Chondrocyte (in vitro differentiated cells): ENCODE measurements at regions not wholly inside any gene's neighbourhood (a gene's known extent, or its start where the extent isn't known, plus 50 kb on each side); places are given as distances from the start of the nearest gene placed in this dataset.

ENCODE experiments used
- DNase-seq: peaks from one replicate; pipeline ENCODE4 v3.0.0; 2021; ENCODE audit warnings: mixed read lengths, low spot score
- H3K27ac Mint-ChIP-seq: one replicate; pipeline ENCODE4 v1.8.0; 2021; ENCODE audit warnings: mild to moderate bottlenecking, moderate library complexity, mixed read lengths; ENCODE audit not compliant: unreplicated experiment
- H3K27me3 Mint-ChIP-seq: 2 replicates; pipeline ENCODE4 v1.8.0; 2021; ENCODE audit warnings: low read depth, mixed read lengths
- H3K36me3 Mint-ChIP-seq: 2 replicates; pipeline ENCODE4 v1.8.0; 2021; ENCODE audit warnings: low read depth, mixed read lengths
- H3K4me1 Mint-ChIP-seq: 2 replicates; pipeline ENCODE4 v1.8.0; 2021; ENCODE audit warnings: low read depth, mild to moderate bottlenecking, mixed read lengths
- H3K4me3 Mint-ChIP-seq: one replicate; pipeline ENCODE4 v1.8.0; 2021; ENCODE audit warnings: mild to moderate bottlenecking, moderate library complexity, mixed read lengths; ENCODE audit not compliant: unreplicated experiment
- H3K9me3 Mint-ChIP-seq: 2 replicates; pipeline ENCODE4 v1.8.0; 2021; ENCODE audit warnings: low read depth, mixed read lengths
- CTCF ChIP-seq: fragments of 200-600 bp; sonication (generic); IDR thresholded peaks from 2 replicates; pipeline ENCODE4 v1.5.0; 2021; ENCODE audit warnings: antibody characterized with exemption, mild to moderate bottlenecking, moderate library complexity

- Mint-ChIP-seq H3K27me3 (peaks cover 16% of the 10 kb centered on the region), H3K36me3 (no peaks in the 10 kb centered on the region)
- peak; percentile 58 for DNase-seq
These were observed 137.8 kb upstream of the FAM20C start for GRCh38 chr7:54615-55014.

DNA sequence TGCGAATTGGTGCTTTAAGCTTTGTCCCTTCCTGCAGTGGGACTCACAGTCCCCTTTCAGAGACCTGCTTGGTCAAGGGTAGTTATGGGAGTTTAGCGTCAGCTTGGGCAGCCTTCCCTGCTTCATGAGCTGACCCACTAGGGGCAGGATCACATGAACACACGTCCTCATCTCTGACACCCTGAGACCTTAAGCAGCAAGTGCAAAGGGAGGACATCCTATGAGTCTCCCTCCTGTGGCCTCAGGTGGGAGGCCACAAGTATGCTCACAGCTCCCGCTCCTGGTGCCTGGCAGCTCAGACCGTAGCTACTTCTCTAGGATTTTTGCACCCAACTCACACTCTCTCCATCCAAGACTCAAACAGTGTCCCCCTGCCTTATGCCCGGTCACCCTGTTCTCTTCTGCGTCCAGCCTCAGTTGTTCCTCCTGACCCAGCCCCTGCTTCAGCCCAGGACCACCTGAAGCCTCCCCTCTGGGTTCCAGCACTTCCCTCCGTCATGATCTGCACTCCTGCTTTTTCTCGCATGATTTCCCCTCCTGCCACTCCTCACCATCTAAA lies 136.6 kb upstream of the FAM20C start:
- Mint-ChIP-seq H3K36me3 (no peaks in the 10 kb centered on the region), H3K27ac (no peak overlapping the region), H3K27me3 (peaks cover 12% of the 10 kb centered on the region), H3K4me3 (no peak overlapping the region), H3K9me3 (no peaks in the 10 kb centered on the region), H3K4me1 (no peaks in the 10 kb centered on the region)
- TF ChIP-seq CTCF: no peak
- peak; percentile 35 for DNase-seq

More at GRCh38 chr7:54615-55014, 137.8 kb upstream of the FAM20C start:
- no peaks in the 10 kb centered on the region for H3K9me3 Mint-ChIP-seq
- no peaks in the 10 kb centered on the region for H3K4me1 Mint-ChIP-seq
- TF ChIP-seq CTCF: no peak
- no peak overlapping the region for H3K27ac Mint-ChIP-seq
- no peak overlapping the region for H3K4me3 Mint-ChIP-seq

GRCh38 chr7:56291-56913 lies 136.0 kb upstream of the FAM20C start:
- Mint-ChIP-seq H3K4me1 (no peaks in the 10 kb centered on the region), H3K4me3 (no peak overlapping the region), H3K27ac (no peak overlapping the region), H3K27me3 (peaks cover 8% of the 10 kb centered on the region), H3K9me3 (no peaks in the 10 kb centered on the region), H3K36me3 (no peaks in the 10 kb centered on the region)
- DNase-seq: no peak
- TF ChIP-seq CTCF: no peak

DNA sequence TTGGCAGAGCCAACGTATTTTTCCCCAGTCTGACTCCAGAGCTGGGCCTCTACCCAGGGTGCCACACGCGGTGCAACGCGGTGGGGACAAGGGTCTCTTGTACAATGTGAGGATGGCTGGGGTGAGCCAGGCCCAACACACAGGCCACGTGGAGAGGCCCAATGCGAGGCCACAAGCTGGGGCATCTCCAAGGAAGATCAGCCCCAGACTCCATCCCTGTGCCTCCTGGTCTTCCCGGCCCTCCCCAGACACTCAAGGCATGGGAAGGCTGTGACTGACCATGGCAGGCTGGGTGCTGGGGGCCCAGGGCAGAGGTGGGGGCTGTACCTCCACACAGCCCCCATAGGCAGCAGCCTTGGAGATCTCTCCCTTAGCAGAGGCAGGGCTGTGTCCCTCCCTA lies 135.3 kb upstream of the FAM20C start:
- no peak for DNase-seq
- H3K27ac Mint-ChIP-seq: no peak overlapping the region
- no peak overlapping the region for H3K4me3 Mint-ChIP-seq
- no peaks in the 10 kb centered on the region for H3K4me1 Mint-ChIP-seq
- H3K27me3 Mint-ChIP-seq: peaks cover 8% of the 10 kb centered on the region
- H3K9me3 Mint-ChIP-seq: no peaks in the 10 kb centered on the region
- TF ChIP-seq CTCF: no peak
- no peaks in the 10 kb centered on the region for H3K36me3 Mint-ChIP-seq

DNA sequence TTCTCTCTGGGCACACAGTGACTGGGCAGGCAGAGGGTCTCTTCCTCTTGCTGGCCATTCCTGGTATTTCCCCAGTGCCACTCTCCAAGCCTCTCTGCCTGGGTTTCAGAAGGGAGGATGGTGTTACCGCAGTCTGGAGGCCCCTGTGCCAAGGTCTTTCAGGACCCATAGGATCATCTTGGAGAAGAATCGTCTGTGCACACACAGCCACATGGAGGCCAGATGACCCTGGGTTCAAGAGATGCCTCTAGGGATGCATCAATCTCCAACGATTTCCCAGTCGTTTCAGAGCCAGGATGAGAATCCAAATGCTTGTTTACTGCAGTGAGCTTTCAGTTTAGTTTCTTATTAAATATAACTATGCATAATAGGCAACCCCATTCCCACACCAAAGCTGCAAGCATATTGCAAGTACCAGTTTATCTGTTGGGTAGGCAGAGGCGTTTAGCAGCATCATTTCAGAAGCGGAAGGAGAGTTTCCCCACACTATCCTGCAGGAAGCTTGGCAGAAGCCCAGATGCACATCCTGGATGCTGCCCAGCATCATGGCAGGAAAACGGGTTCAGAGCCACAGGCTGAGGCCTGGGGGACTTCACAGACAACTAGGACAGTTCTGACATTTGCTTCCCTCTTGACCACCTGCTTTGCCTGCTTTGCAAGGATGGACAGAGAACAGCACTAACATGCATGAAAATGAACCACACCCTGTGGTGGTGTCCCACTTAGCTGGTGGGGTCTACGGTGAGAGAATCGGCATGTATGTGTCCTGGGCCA lies 134.7 kb upstream of the FAM20C start:
- H3K4me1 Mint-ChIP-seq: no peaks in the 10 kb centered on the region
- no peak for DNase-seq
- H3K9me3 Mint-ChIP-seq: no peaks in the 10 kb centered on the region
- H3K27me3 Mint-ChIP-seq: peaks cover 8% of the 10 kb centered on the region
- no peak overlapping the region for H3K27ac Mint-ChIP-seq
- H3K36me3 Mint-ChIP-seq: no peaks in the 10 kb centered on the region
- H3K4me3 Mint-ChIP-seq: no peak overlapping the region
- no peak for TF ChIP-seq CTCF
